Epidermal melanocyte (primary cell): ENCODE measurements at regions not wholly inside any gene's neighbourhood (a gene's known extent, or its start where the extent isn't known, plus 50 kb on each side); places are given as distances from the start of the nearest gene placed in this dataset.
"Not testable (repeated sequence)": the region's sequence is repeated elsewhere in the genome, so short reads cannot be mapped to it uniquely, and the experiment has no call there.

Source experiments
- DNase-seq: peaks from one replicate; pipeline ENCODE4 v3.0.0; 2011; ENCODE audit warnings: low spot score; ENCODE audit not compliant: insufficient read length

DNA sequence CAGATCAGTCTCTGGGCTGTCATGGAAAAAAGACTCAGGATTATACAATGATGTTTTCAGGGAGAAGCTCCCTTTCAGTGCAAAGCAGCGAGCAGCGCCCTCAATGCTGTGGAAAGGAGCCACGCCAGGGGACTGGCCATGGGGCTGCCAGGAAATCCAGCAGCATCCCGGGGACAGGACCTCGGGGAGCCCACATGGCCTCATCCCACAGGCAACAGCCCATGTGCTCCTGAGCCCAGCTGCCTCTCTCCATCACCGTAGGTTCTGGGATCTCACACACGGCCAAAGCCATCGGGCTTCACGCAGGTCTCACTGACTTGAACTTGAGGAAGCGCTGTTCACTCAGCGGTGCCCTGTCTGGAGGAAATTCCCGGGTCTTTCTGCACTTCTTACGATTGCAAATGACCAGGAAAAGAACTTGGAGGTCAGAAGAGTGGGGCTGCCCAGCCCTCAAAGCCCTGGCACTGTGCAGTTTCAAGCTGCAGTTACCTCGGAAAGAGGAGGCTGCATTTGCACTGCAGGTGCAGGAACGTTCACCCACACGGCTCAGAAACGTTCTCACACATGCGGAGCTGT lies 125.9 kb upstream of the THBS2 start:
- DNase-seq: no peak

GRCh38 chr6:169378620-169379381 lies 125.2 kb upstream of the THBS2 start:
- DNase-seq: no peak

DNA sequence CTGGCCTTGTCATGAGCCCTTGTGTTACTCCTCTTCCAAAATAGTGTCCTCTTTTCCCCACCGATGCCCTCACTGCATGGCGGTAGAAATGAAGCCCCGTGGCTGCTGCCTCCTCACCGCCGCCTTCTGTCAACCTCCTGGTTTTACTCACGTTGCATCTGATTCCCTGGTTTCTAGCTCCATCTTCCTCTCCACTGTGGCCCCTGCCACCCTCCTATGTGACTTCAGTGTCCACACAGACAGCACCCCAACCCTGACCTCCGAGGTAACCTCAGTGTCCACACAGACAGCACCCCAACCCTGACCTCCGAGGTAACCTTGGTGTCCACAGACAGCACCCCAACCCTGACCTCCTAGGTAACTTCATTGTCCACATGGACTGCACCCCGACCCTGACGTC lies 122.8 kb upstream of the THBS2 start:
- no peak for DNase-seq

DNA sequence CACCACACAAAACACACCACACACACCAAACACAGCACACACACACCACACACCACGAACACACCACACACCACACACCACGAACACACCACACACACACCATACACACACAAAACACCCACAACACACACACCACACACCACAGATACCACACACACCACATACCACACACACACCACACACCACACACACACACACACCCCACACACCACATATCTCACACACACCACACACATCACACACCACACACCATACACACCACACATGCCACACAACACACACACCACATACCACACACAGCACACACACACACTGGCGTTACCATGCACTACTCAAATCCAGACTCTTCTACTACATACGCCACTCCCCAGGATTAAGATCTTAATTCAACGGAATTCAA lies 118.9 kb upstream of the THBS2 start:
- DNase-seq: no peak

DNA sequence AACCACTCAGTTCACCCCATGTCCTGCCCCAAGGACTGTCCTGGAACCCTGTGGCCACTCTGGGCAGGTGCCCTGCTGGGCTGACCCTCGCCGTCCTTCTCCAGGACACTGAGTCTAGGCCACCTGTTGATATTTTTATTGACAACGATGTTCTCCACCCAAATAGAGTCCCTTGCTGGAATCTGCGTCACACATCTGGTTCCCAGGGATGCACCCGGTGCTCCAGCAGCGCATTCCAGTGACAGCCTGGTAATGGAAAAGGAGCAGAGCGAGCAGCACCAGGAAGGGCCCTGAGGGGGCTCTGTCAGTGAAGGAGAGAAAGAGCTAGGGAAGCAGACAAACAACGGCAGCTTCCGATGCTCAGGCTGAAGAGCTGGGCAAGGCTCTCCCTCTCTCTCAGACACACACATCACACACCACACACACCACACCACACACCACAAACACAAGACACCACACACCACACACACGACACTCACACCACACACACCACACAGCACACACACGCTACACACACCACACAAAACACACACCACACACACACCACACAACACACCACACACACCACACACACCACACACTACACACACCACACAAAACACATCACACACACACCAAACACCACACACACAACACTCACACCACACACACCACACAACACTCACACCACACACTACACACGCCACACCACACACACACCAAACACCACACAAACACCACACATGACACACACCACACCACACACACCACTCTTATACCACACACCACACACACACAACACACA lies 117.9 kb upstream of the THBS2 start:
- DNase-seq: no peak

DNA sequence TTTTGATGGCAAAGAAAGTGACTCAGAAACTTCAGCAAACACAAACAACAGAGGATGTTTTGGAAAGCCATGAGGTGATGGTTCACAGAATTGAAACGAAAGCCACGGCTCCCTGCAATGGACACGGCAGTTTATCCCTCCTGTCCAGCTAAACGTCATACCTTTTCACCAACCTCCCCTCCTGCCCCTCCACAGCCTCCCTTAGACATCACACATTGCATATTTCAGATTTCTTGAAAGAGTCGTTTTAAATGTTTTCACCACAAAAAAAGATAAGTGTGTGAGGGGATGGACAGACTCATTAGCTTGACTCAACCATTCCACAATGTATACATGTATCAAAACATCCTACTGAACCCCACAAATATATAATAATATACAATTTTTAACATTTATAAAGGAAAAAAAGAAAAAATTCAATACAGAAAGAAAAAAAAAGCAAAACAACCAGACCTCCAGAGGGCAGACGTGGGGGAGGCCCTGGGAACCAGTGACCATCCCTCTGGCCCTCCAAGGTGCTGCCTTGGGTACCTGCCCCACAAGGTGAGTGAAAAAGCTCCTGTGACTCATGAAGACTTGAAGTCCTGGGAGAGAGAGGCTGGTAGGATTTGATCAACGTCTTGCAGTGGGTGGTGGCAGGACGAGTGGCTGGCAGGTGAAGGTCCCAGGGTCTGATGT lies 117.2 kb upstream of the THBS2 start:
- no peak for DNase-seq

- no peak for DNase-seq
Observed at GRCh38 chr6:169370054-169370453, 116.4 kb upstream of the THBS2 start.

DNA sequence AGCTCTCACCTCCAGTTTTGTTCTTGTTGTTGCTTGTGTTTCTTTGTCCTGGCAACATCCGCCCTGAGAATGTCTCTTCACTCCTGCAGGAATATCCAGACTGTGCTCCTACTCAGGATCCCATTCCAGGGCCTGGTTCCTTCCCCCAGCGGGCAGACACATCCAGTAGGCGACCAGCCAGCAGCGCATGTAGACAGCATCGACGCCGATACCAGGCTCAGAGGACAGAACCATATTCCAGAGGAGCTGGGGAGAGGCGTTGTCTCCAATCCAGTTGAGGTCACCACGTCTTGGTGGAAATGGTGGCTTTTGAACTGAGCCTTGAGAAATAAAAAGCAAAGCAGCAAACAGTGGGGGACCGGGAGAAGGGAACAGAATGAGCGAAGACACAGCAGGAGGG lies 114.6 kb upstream of the THBS2 start:
- DNase-seq: no peak

- no peak for DNase-seq
Observed at GRCh38 chr6:169367507-169367906, 113.9 kb upstream of the THBS2 start.

GRCh38 chr6:169366258-169366901 lies 112.7 kb upstream of the THBS2 start:
- DNase-seq: no peak

- DNase-seq: no peak
Observed at GRCh38 chr6:169365567-169366257, 112.1 kb upstream of the THBS2 start.

- peak; percentile 33 for DNase-seq
Observed at GRCh38 chr6:169363590-169363989, 109.9 kb upstream of the THBS2 start.

- DNase-seq: no peak
Observed at GRCh38 chr6:169362501-169363121, 109.0 kb upstream of the THBS2 start.

- DNase-seq: not testable (repeated sequence)
Observed at GRCh38 chr6:169355001-169355400, 101.4 kb upstream of the THBS2 start.

GRCh38 chr6:169345146-169345545 lies 91.5 kb upstream of the THBS2 start:
- no peak for DNase-seq

DNA sequence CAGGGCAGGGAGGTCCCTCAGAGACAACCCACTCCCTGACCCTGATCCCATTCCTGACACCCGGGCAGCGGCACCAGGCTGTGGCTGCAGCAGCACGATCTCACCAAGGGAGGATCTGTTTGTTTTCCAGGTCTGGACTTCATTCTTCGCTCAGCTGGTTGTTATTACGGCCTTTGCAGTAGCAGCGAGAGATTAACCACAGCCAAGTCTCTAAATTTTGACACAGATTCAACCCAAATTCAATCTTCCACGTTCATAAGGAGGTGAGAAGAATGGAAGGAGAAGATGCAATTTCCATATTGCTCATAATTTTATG lies 91.1 kb upstream of the THBS2 start:
- no peak for DNase-seq

DNA sequence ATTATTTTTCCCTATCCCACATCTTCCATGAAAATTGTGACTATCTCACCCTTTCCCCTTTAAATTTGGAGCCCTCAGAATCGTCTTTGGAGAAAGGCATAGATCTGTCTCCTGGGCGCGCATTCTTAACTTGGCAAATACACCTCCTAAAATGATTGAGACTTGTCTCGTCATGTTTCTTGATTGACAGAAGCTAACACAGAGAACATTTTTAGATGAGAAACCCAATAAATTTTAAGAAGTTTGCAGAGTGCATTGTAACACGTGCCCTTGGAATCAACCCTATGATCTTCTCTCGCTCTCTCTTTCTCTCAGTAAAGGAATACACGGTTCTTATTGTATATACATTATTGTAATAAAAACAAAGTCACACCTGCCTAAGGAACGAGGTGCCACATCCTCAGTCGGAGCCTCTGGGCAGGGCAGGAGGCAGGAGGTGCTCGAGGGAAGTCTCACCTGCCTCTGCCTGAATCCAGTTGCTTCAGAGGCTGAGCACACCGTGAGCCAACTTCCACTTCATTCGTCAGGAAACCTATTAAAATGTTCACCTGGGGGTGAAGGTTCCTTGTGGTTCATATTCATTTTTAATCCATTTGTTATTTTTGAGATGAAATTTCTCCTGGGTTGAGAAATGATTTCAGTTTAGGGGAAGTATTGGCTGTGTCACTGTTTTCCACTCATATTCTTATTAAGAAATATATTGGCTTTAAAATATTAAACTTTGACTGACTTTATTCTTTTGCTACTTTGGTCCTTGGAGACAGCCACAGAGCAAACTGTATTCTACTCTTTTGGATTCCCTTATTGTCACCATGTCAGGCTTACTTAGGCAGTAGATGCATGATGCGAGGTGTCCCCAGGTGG lies 90.5 kb upstream of the THBS2 start:
- DNase-seq: no peak

DNA sequence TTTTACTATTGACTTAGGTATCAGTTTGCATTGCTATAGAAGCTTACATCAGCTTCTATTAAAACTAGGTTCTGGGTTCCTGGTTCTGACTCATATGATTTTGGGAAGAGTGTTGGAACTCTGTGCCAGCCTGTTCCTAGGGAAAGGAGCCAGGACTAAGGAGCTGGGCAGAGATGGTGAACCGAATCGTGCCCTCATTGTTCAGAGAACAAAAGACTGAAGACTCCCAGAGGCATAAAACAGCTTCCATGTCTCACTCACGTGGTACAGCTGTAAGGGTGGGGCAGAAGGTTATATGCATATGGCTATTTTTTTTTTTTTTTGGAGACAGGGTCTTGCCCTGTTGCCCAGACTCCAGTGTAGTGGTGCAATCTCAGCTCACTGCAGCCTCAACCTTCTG lies 89.1 kb upstream of the THBS2 start:
- no peak for DNase-seq

GRCh38 chr6:169341706-169342105 lies 88.1 kb upstream of the THBS2 start:
- no peak for DNase-seq

DNA sequence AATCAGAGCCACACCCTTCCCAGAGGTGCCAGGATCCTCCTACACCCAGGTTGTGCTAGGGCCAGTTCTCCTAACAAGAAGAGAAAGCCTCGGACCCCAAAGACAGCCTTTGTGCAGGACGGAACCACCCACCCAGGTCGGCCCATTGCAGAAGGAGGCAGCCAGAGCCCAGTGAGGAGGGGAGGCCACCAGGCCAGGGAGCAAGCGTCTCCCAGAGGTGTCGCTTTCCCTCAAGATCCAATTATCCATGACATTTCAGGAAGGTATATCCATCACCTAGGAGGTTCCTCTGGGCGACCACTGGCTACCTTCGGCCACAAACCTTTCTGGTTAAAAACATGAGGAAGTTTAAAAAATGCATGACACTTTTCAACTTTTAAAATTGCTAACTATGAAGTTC lies 87.4 kb upstream of the THBS2 start:
- DNase-seq: no peak
